Tibial nerve (tissue), 4 donors: ENCODE measurements at regions not wholly inside any gene's neighbourhood (a gene's known extent, or its start where the extent isn't known, plus 50 kb on each side); places are given as distances from the start of the nearest gene placed in this dataset.

Source experiments
- EP300 ChIP-seq, 2 donors: sonication (generic); formaldehyde crosslinking; IDR thresholded peaks; one replicate each; pipeline ENCODE4 v1.6.1; 2017; ENCODE audit warnings: antibody characterized with exemption in 2 of 2, mild to moderate bottlenecking in 1 of 2
- POLR2A ChIP-seq, 2 donors: fragments of 450-650 bp; IDR thresholded peaks; one replicate each; pipeline ENCODE4 v1.6.1; 2017; ENCODE audit warnings: antibody characterized with exemption in 2 of 2, mild to moderate bottlenecking in 2 of 2, moderate library complexity in 2 of 2
- TF ChIP-seq, protein P1 (sequence below), 5 experiments: fragments of 200-600 bp in 3 of 5; fragments of 450-650 bp in 2 of 5; sonication (generic) in 3 of 5; IDR thresholded peaks; one replicate each; pipeline ENCODE4 v1.5.1; 2016 to 2019; ENCODE audit warnings: antibody characterized with exemption in 5 of 5, mild to moderate bottlenecking in 3 of 5, moderate library complexity in 2 of 5

DNA sequence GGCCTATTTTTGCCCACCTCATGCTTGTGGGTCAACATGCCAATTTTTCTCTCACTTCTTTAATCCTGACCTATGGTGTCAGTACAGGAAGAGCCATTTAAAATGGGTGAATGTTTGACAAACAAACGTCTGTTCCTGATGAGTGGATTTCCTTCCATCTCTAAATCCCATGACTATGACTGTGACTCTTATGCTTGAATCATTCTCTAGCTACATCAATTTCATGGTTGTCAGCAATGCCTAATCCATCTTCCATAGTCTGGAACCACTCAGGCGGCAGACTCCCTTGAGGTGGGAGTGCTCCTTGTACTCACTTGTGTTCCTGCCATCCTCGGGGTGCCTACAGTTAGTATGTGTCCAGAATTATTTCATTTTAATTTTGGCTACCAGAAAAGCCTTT, 194.9 kb upstream of the RPS6KA3 start:
- TF ChIP-seq, protein P1, sequence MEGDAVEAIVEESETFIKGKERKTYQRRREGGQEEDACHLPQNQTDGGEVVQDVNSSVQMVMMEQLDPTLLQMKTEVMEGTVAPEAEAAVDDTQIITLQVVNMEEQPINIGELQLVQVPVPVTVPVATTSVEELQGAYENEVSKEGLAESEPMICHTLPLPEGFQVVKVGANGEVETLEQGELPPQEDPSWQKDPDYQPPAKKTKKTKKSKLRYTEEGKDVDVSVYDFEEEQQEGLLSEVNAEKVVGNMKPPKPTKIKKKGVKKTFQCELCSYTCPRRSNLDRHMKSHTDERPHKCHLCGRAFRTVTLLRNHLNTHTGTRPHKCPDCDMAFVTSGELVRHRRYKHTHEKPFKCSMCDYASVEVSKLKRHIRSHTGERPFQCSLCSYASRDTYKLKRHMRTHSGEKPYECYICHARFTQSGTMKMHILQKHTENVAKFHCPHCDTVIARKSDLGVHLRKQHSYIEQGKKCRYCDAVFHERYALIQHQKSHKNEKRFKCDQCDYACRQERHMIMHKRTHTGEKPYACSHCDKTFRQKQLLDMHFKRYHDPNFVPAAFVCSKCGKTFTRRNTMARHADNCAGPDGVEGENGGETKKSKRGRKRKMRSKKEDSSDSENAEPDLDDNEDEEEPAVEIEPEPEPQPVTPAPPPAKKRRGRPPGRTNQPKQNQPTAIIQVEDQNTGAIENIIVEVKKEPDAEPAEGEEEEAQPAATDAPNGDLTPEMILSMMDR (IDR thresholded peaks at IDR 0.05) = no peak
- no peak for TF ChIP-seq POLR2A (IDR thresholded peaks at IDR 0.05)
- no peak for TF ChIP-seq EP300 (IDR thresholded peaks at IDR 0.05)
